H1 (cell line): ENCODE measurements at regions not wholly inside any gene's neighbourhood (a gene's known extent, or its start where the extent isn't known, plus 50 kb on each side); places are given as distances from the start of the nearest gene placed in this dataset.

Experiments
- BRCA1 ChIP-seq: IDR thresholded peaks from 2 replicates; pipeline ENCODE4 v1.6.1; 2012; ENCODE audit warnings: low read depth, low read length, improper control_type of control experiment
- RBBP5 ChIP-seq: IDR thresholded peaks from 2 replicates; pipeline ENCODE4 v1.7.1; 2012; ENCODE audit warnings: low read depth, mild to moderate bottlenecking, inconsistent platforms, low read length, moderate library complexity, borderline replicate concordance
- TBP ChIP-seq: IDR thresholded peaks from 2 replicates; pipeline ENCODE4 v1.6.1; 2011; ENCODE audit warnings: low read depth, low read length, improper control_type of control experiment
- YY1 ChIP-seq: IDR thresholded peaks from 2 replicates; pipeline ENCODE4 v1.6.1; 2011; ENCODE audit warnings: low read depth, mild to moderate bottlenecking, low read length

- TF ChIP-seq BRCA1 (no peak), RBBP5 (no peak), YY1 (no peak), TBP (no peak)
Observed at GRCh38 chr1:38375035-38375434, 328.4 kb upstream of the POU3F1 start (continued).
